Mesothelial cell of epicardium (in vitro differentiated cells): ENCODE measurements at regions not wholly inside any gene's neighbourhood (a gene's known extent, or its start where the extent isn't known, plus 50 kb on each side); places are given as distances from the start of the nearest gene placed in this dataset.

Experiments used
- DNase-seq, 2 experiments: peaks; one replicate each; pipeline ENCODE4 v3.0.0; 2021; ENCODE audit warnings: low spot score in 2 of 2; ENCODE audit not compliant: unreplicated experiment in 2 of 2
- H3K27ac Mint-ChIP-seq: 2 replicates; pipeline ENCODE4 v1.8.0; 2021; ENCODE audit warnings: mixed read lengths
- H3K27me3 Mint-ChIP-seq: 2 replicates; pipeline ENCODE4 v1.8.0; 2021; ENCODE audit warnings: low read depth, mixed read lengths
- H3K36me3 Mint-ChIP-seq: 2 replicates; pipeline ENCODE4 v1.8.0; 2021; ENCODE audit warnings: mixed read lengths
- H3K4me1 Mint-ChIP-seq: 2 replicates; pipeline ENCODE4 v1.8.0; 2021; ENCODE audit warnings: mixed read lengths
- H3K4me3 Mint-ChIP-seq: 2 replicates; pipeline ENCODE4 v1.8.0; 2021; ENCODE audit warnings: mild to moderate bottlenecking, moderate library complexity, mixed read lengths
- H3K9me3 Mint-ChIP-seq: 2 replicates; pipeline ENCODE4 v1.8.0; 2021; ENCODE audit warnings: mixed read lengths
- CTCF ChIP-seq: fragments of 200-600 bp; sonication (generic); IDR thresholded peaks from one replicate; pipeline ENCODE4 v1.5.0; 2021; ENCODE audit warnings: antibody characterized with exemption; ENCODE audit not compliant: unreplicated experiment

- peaks cover 9% of the 10 kb centered on the region for H3K36me3 Mint-ChIP-seq
- no peak overlapping the region for H3K4me3 Mint-ChIP-seq
- H3K27ac Mint-ChIP-seq: no peak overlapping the region
- no peak for TF ChIP-seq CTCF
- H3K9me3 Mint-ChIP-seq: peaks cover 13% of the 10 kb centered on the region
- peaks cover 11% of the 10 kb centered on the region for H3K4me1 Mint-ChIP-seq
- H3K27me3 Mint-ChIP-seq: no peaks in the 10 kb centered on the region
- no peak for DNase-seq
Observed at GRCh38 chr7:3243256-3243655, 57.8 kb upstream of the SDK1 start.

GRCh38 chr7:3243680-3244079 is 57.4 kb upstream of the SDK1 start:
- Mint-ChIP-seq H3K4me3 (no peak overlapping the region), H3K4me1 (peaks cover 15% of the 10 kb centered on the region), H3K36me3 (peaks cover 9% of the 10 kb centered on the region), H3K9me3 (peaks cover 13% of the 10 kb centered on the region), H3K27me3 (no peaks in the 10 kb centered on the region), H3K27ac (no peak overlapping the region)
- TF ChIP-seq CTCF: no peak
- DNase-seq: no peak

GRCh38 chr7:3244241-3244814 is 56.7 kb upstream of the SDK1 start:
- DNase-seq: no peak
- no peak overlapping the region for H3K27ac Mint-ChIP-seq
- H3K4me1 Mint-ChIP-seq: peaks cover 17% of the 10 kb centered on the region
- H3K27me3 Mint-ChIP-seq: no peaks in the 10 kb centered on the region
- peaks cover 13% of the 10 kb centered on the region for H3K9me3 Mint-ChIP-seq
- H3K4me3 Mint-ChIP-seq: no peak overlapping the region
- TF ChIP-seq CTCF: no peak
- peaks cover 9% of the 10 kb centered on the region for H3K36me3 Mint-ChIP-seq

- peaks cover 17% of the 10 kb centered on the region for H3K4me1 Mint-ChIP-seq
Observed at GRCh38 chr7:3245077-3245476, 56.0 kb upstream of the SDK1 start.

GRCh38 chr7:3245721-3246120 is 55.3 kb upstream of the SDK1 start:
- no peak for DNase-seq
- H3K4me1 Mint-ChIP-seq: peaks cover 18% of the 10 kb centered on the region
- H3K27me3 Mint-ChIP-seq: no peaks in the 10 kb centered on the region
- H3K9me3 Mint-ChIP-seq: peaks cover 10% of the 10 kb centered on the region
- H3K36me3 Mint-ChIP-seq: peaks cover 9% of the 10 kb centered on the region
- no peak overlapping the region for H3K4me3 Mint-ChIP-seq
- TF ChIP-seq CTCF: no peak
- no peak overlapping the region for H3K27ac Mint-ChIP-seq

More at GRCh38 chr7:3245077-3245476, 56.0 kb upstream of the SDK1 start:
- peaks cover 9% of the 10 kb centered on the region for H3K36me3 Mint-ChIP-seq
- H3K4me3 Mint-ChIP-seq: no peak overlapping the region
- H3K27me3 Mint-ChIP-seq: no peaks in the 10 kb centered on the region
- no peak for TF ChIP-seq CTCF
- H3K9me3 Mint-ChIP-seq: peaks cover 13% of the 10 kb centered on the region
- no peak overlapping the region for H3K27ac Mint-ChIP-seq
- DNase-seq: no peak

- no peak for TF ChIP-seq CTCF
- H3K27ac Mint-ChIP-seq: no peak overlapping the region
- peaks cover 10% of the 10 kb centered on the region for H3K9me3 Mint-ChIP-seq
- H3K27me3 Mint-ChIP-seq: no peaks in the 10 kb centered on the region
- DNase-seq: no peak
- H3K4me3 Mint-ChIP-seq: no peak overlapping the region
- peaks cover 9% of the 10 kb centered on the region for H3K36me3 Mint-ChIP-seq
- peaks cover 23% of the 10 kb centered on the region for H3K4me1 Mint-ChIP-seq
Observed at GRCh38 chr7:3246127-3246526, 54.9 kb upstream of the SDK1 start.
